ENCODE measurements at regions not wholly inside any gene's neighbourhood (a gene's known extent, or its start where the extent isn't known, plus 50 kb on each side); places are given as distances from the start of the nearest gene placed in this dataset.

GRCh38 chr5:118243068-118243467, 745.3 kb downstream of the DTWD2 start:
- H3K27me3 Mint-ChIP-seq, result no peaks in the 10 kb centered on the region
- H3K9me3 Mint-ChIP-seq, result peaks cover 9% of the 10 kb centered on the region
- no peaks in the 10 kb centered on the region for H3K4me1 Mint-ChIP-seq
- no peaks in the 10 kb centered on the region for H3K36me3 Mint-ChIP-seq (ENCODE audit: low read depth)
- DNase-seq, result no peak
- no peak overlapping the region for H3K4me3 Mint-ChIP-seq
- intact Hi-C loops (cut with micrococcal nuclease), result no loop called here
- H3K27ac Mint-ChIP-seq, result no peak overlapping the region

- no peaks in the 10 kb centered on the region for H3K4me1 Mint-ChIP-seq
- no peak overlapping the region for H3K4me3 Mint-ChIP-seq
- no peaks in the 10 kb centered on the region for H3K27me3 Mint-ChIP-seq
- H3K9me3 Mint-ChIP-seq, result peaks cover 3% of the 10 kb centered on the region
- H3K27ac Mint-ChIP-seq, result no peak overlapping the region
- intact Hi-C loops (cut with micrococcal nuclease), result no loop called here
- H3K36me3 Mint-ChIP-seq (ENCODE audit: low read depth), result no peaks in the 10 kb centered on the region
- no peak for DNase-seq
Observed at GRCh38 chr5:118236108-118236849, 752.1 kb downstream of the DTWD2 start.

- H3K9me3 Mint-ChIP-seq, result no peaks in the 10 kb centered on the region
- H3K27me3 Mint-ChIP-seq, result no peaks in the 10 kb centered on the region
- H3K36me3 Mint-ChIP-seq (ENCODE audit: low read depth), result no peaks in the 10 kb centered on the region
- intact Hi-C loops (cut with micrococcal nuclease), result no loop called here
- H3K4me3 Mint-ChIP-seq, result no peak overlapping the region
- H3K4me1 Mint-ChIP-seq, result no peaks in the 10 kb centered on the region
- H3K27ac Mint-ChIP-seq, result no peak overlapping the region
- DNase-seq, result no peak
Observed at GRCh38 chr5:118233606-118234005, 754.7 kb downstream of the DTWD2 start.

GRCh38 chr5:118228489-118228888, 759.9 kb downstream of the DTWD2 start:
- H3K36me3 Mint-ChIP-seq (ENCODE audit: low read depth), result no peaks in the 10 kb centered on the region
- no peaks in the 10 kb centered on the region for H3K27me3 Mint-ChIP-seq
- H3K9me3 Mint-ChIP-seq, result no peaks in the 10 kb centered on the region
- intact Hi-C loops (cut with micrococcal nuclease), result no loop called here
- no peak overlapping the region for H3K4me3 Mint-ChIP-seq
- no peak for DNase-seq
- H3K27ac Mint-ChIP-seq, result no peak overlapping the region
- H3K4me1 Mint-ChIP-seq, result no peaks in the 10 kb centered on the region

- no peak for DNase-seq
- H3K9me3 Mint-ChIP-seq, result no peaks in the 10 kb centered on the region
- intact Hi-C loops (cut with micrococcal nuclease), result no loop called here
- H3K27ac Mint-ChIP-seq, result no peak overlapping the region
- no peaks in the 10 kb centered on the region for H3K27me3 Mint-ChIP-seq
- no peaks in the 10 kb centered on the region for H3K4me1 Mint-ChIP-seq
- H3K4me3 Mint-ChIP-seq, result no peak overlapping the region
- H3K36me3 Mint-ChIP-seq (ENCODE audit: low read depth), result no peaks in the 10 kb centered on the region
Observed at GRCh38 chr5:118224546-118224945, 763.8 kb downstream of the DTWD2 start.

- H3K36me3 Mint-ChIP-seq (ENCODE audit: low read depth), result no peaks in the 10 kb centered on the region
- H3K27ac Mint-ChIP-seq, result no peak overlapping the region
- intact Hi-C loops (cut with micrococcal nuclease), result no loop called here
- no peak overlapping the region for H3K4me3 Mint-ChIP-seq
- H3K27me3 Mint-ChIP-seq, result no peaks in the 10 kb centered on the region
- DNase-seq, result no peak
- H3K4me1 Mint-ChIP-seq, result no peaks in the 10 kb centered on the region
- H3K9me3 Mint-ChIP-seq, result no peaks in the 10 kb centered on the region
Observed at GRCh38 chr5:118220556-118221195, 767.7 kb downstream of the DTWD2 start.

- H3K27me3 Mint-ChIP-seq, result no peaks in the 10 kb centered on the region
- H3K27ac Mint-ChIP-seq, result no peak overlapping the region
- no peaks in the 10 kb centered on the region for H3K4me1 Mint-ChIP-seq
- H3K4me3 Mint-ChIP-seq, result no peak overlapping the region
- DNase-seq, result no peak
- peaks cover 23% of the 10 kb centered on the region for H3K9me3 Mint-ChIP-seq
- intact Hi-C loops (cut with micrococcal nuclease), result no loop called here
- H3K36me3 Mint-ChIP-seq (ENCODE audit: low read depth), result no peaks in the 10 kb centered on the region
Observed at GRCh38 chr5:118211606-118212005, 776.7 kb downstream of the DTWD2 start.

- DNase-seq, result no peak
- no peaks in the 10 kb centered on the region for H3K4me1 Mint-ChIP-seq
- no peaks in the 10 kb centered on the region for H3K27me3 Mint-ChIP-seq
- intact Hi-C loops (cut with micrococcal nuclease), result no loop called here
- H3K27ac Mint-ChIP-seq, result no peak overlapping the region
- H3K4me3 Mint-ChIP-seq, result no peak overlapping the region
- H3K36me3 Mint-ChIP-seq (ENCODE audit: low read depth), result no peaks in the 10 kb centered on the region
- H3K9me3 Mint-ChIP-seq, result peaks cover 18% of the 10 kb centered on the region
Observed at GRCh38 chr5:118208031-118208453, 780.3 kb downstream of the DTWD2 start.

GRCh38 chr5:118199801-118200200, 788.5 kb downstream of the DTWD2 start:
- Mint-ChIP-seq H3K4me1 (no peaks in the 10 kb centered on the region), H3K4me3 (no peak overlapping the region), H3K9me3 (no peaks in the 10 kb centered on the region), H3K27me3 (no peaks in the 10 kb centered on the region), H3K36me3 (ENCODE audit: low read depth) (no peaks in the 10 kb centered on the region), H3K27ac (no peak overlapping the region)
- DNase-seq, result no peak
- intact Hi-C loops (cut with micrococcal nuclease), result no loop called here

- Mint-ChIP-seq H3K9me3 (no peaks in the 10 kb centered on the region), H3K27ac (no peak overlapping the region), H3K27me3 (no peaks in the 10 kb centered on the region), H3K36me3 (ENCODE audit: low read depth) (no peaks in the 10 kb centered on the region), H3K4me3 (no peak overlapping the region), H3K4me1 (no peaks in the 10 kb centered on the region)
- DNase-seq, result no peak
- intact Hi-C loops (cut with micrococcal nuclease), result no loop called here
Observed at GRCh38 chr5:118196229-118196628, 792.1 kb downstream of the DTWD2 start.

- no peaks in the 10 kb centered on the region for H3K9me3 Mint-ChIP-seq
- H3K4me1 Mint-ChIP-seq, result no peaks in the 10 kb centered on the region
- no peak overlapping the region for H3K27ac Mint-ChIP-seq
- no peak for DNase-seq
- intact Hi-C loops (cut with micrococcal nuclease), result no loop called here
- no peaks in the 10 kb centered on the region for H3K27me3 Mint-ChIP-seq
- no peak overlapping the region for H3K4me3 Mint-ChIP-seq
- H3K36me3 Mint-ChIP-seq (ENCODE audit: low read depth), result no peaks in the 10 kb centered on the region
Observed at GRCh38 chr5:118195211-118195610, 793.1 kb downstream of the DTWD2 start.

GRCh38 chr5:118193194-118193905, 795.0 kb downstream of the DTWD2 start:
- DNase-seq, result no peak
- Mint-ChIP-seq H3K9me3 (no peaks in the 10 kb centered on the region), H3K36me3 (ENCODE audit: low read depth) (no peaks in the 10 kb centered on the region), H3K27me3 (no peaks in the 10 kb centered on the region), H3K27ac (no peak overlapping the region), H3K4me3 (no peak overlapping the region), H3K4me1 (no peaks in the 10 kb centered on the region)
- intact Hi-C loops (cut with micrococcal nuclease), result no loop called here

GRCh38 chr5:118185018-118185417, 803.3 kb downstream of the DTWD2 start:
- Mint-ChIP-seq H3K36me3 (ENCODE audit: low read depth) (no peaks in the 10 kb centered on the region), H3K27ac (no peak overlapping the region), H3K9me3 (no peaks in the 10 kb centered on the region), H3K4me1 (no peaks in the 10 kb centered on the region), H3K27me3 (no peaks in the 10 kb centered on the region), H3K4me3 (no peak overlapping the region)
- intact Hi-C loops (cut with micrococcal nuclease), result no loop called here
- DNase-seq, result no peak

- Mint-ChIP-seq H3K9me3 (no peaks in the 10 kb centered on the region), H3K27ac (no peak overlapping the region), H3K36me3 (ENCODE audit: low read depth) (no peaks in the 10 kb centered on the region), H3K4me1 (no peaks in the 10 kb centered on the region), H3K27me3 (no peaks in the 10 kb centered on the region), H3K4me3 (no peak overlapping the region)
- DNase-seq, result no peak
- intact Hi-C loops (cut with micrococcal nuclease), result no loop called here
Observed at GRCh38 chr5:118176146-118176545, 812.2 kb downstream of the DTWD2 start.

All from activated CD4-positive, alpha-beta T cell treated with anti-CD3 and anti-CD28 coated beads, Interleukin-2, amount 10 ng/mL, durations not matched to agents 24 days and 14 days (primary cell).